ENCODE measurements at regions not wholly inside any gene's neighbourhood (a gene's known extent, or its start where the extent isn't known, plus 50 kb on each side); places are given as distances from the start of the nearest gene placed in this dataset.
"Not testable (repeated sequence)": the region's sequence is repeated elsewhere in the genome, so short reads cannot be mapped to it uniquely, and the experiment has no call there.

DNA sequence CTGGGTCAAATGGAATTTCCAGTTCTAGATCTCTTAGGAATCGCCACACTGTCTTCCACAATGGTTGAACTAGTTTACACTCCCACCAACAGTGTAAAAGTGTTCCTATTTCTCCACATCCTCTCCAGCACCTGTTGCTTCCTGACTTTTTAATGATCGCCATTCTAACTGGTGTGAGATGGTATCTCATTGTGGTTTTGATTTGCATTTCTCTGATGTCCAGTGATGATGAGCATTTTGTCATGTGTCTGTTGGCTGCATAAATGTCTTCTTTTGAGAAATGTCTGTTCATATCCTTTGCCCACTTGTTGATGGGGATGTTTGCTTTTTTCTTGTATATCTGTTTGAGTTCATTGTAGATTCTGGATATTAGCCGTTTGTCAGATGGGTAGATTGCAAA is 145.2 kb upstream of the CNKSR2 start:
- POLR2A ChIA-PET; H3K36me3 ChIP-seq (ENCODE audit: control insufficient read depth in 2 of 2, insufficient read depth in 1 of 2, low read length in 2 of 2); H3K27ac ChIP-seq (ENCODE audit: extremely low read depth, low read depth, low read length); H3K4me1 ChIP-seq (ENCODE audit: control insufficient read depth, insufficient read depth, low read length); CTCF ChIA-PET; H3K9me3 ChIP-seq (ENCODE audit: control insufficient read depth, insufficient read depth, low read depth, low read length); H3K4me3 ChIP-seq (ENCODE audit: low read depth, low read length): not testable (repeated sequence)
- peak; percentile 92 for TF ChIP-seq SCRT2 (tag by site-specific recombination; IDR thresholded peaks at IDR 0.05)
- peak; percentile 70; the same call in 1 of the 2 replicates for TF ChIP-seq SCRT1 (tag by site-specific recombination; IDR thresholded peaks at IDR 0.05; ENCODE audit: borderline replicate concordance)

- no peak for TF ChIP-seq ZNF223 (tag by site-specific recombination; IDR thresholded peaks at IDR 0.05)
- no peak for TF ChIP-seq SP3 (tag by site-specific recombination; IDR thresholded peaks at IDR 0.05)
- no peak for TF ChIP-seq IKZF3 (tag by site-specific recombination; IDR thresholded peaks at IDR 0.05)
- TF ChIP-seq ZBTB11 (tag by site-specific recombination; conservative IDR thresholded peaks at IDR 0.05; ENCODE audit: low read depth), result no peak
- no peak for TF ChIP-seq ZNF501 (tag by site-specific recombination; IDR thresholded peaks at IDR 0.05)
- TF ChIP-seq, protein P1, sequence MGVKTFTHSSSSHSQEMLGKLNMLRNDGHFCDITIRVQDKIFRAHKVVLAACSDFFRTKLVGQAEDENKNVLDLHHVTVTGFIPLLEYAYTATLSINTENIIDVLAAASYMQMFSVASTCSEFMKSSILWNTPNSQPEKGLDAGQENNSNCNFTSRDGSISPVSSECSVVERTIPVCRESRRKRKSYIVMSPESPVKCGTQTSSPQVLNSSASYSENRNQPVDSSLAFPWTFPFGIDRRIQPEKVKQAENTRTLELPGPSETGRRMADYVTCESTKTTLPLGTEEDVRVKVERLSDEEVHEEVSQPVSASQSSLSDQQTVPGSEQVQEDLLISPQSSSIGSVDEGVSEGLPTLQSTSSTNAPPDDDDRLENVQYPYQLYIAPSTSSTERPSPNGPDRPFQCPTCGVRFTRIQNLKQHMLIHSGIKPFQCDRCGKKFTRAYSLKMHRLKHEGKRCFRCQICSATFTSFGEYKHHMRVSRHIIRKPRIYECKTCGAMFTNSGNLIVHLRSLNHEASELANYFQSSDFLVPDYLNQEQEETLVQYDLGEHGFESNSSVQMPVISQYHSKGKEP (tag by site-specific recombination; IDR thresholded peaks at IDR 0.05), result no peak
- no peak for TF ChIP-seq SP7 (tag by site-specific recombination; IDR thresholded peaks at IDR 0.05)
- no peak for TF ChIP-seq ZNF580 (tag by site-specific recombination; IDR thresholded peaks at IDR 0.05)
- TF ChIP-seq ZNF670 (tag by site-specific recombination; IDR thresholded peaks at IDR 0.05; ENCODE audit: low read depth), result no peak
- TF ChIP-seq REPIN1 (tag by site-specific recombination; IDR thresholded peaks at IDR 0.05; ENCODE audit: low read depth), result no peak
- no peak for TF ChIP-seq ZNF624 (tag by site-specific recombination; IDR thresholded peaks at IDR 0.05)
- TF ChIP-seq ZSCAN30 (tag by site-specific recombination; IDR thresholded peaks at IDR 0.05), result no peak
- no peak for TF ChIP-seq ZNF692 (tag by site-specific recombination; IDR thresholded peaks at IDR 0.05)
- no peak for TF ChIP-seq ZNF658 (tag by site-specific recombination; IDR thresholded peaks at IDR 0.05)
- TF ChIP-seq ZNF660 (tag by site-specific recombination; IDR thresholded peaks at IDR 0.05), result no peak
- TF ChIP-seq ZNF785 (tag by site-specific recombination; IDR thresholded peaks at IDR 0.05), result no peak
- TF ChIP-seq ZNF558 (tag by site-specific recombination; IDR thresholded peaks at IDR 0.05), result no peak
- Histone ChIP-seq H3K9me3 (ENCODE audit: control insufficient read depth, insufficient read depth, low read depth, low read length) (no peaks in the 10 kb centered on the region), H3K4me3 (ENCODE audit: low read depth, low read length) (no peak overlapping the region), H3K36me3 (ENCODE audit: control insufficient read depth in 2 of 2, insufficient read depth in 1 of 2, low read length in 2 of 2) (no peaks in the 10 kb centered on the region), H3K4me1 (ENCODE audit: control insufficient read depth, insufficient read depth, low read length) (no peaks in the 10 kb centered on the region), H3K27ac (ENCODE audit: extremely low read depth, low read depth, low read length) (no peak overlapping the region)
- CTCF ChIA-PET, result interaction anchor here (0.7 kb wide), 1 partner anchor 148 kb away, joined by 3 read pairs; no protein-coding TSS in a partner anchor
- POLR2A ChIA-PET, result no interaction called here
Measured at GRCh38 chrX:21255032-21255618, 119.1 kb upstream of the CNKSR2 start.

Data from HEK293 (cell line).